Mononuclear cell (primary cell): ENCODE measurements at regions not wholly inside any gene's neighbourhood (a gene's known extent, or its start where the extent isn't known, plus 50 kb on each side); places are given as distances from the start of the nearest gene placed in this dataset.

ENCODE experiments used
- H3K27me3 ChIP-seq: 2 replicates; pipeline ENCODE4 v1.6.0; 2011; ENCODE audit warnings: low read length, control low read depth; ENCODE audit not compliant: insufficient read depth
- H3K4me1 ChIP-seq: 2 replicates; pipeline ENCODE4 v1.5.1; 2011; ENCODE audit warnings: mild to moderate bottlenecking, low read length, control low read depth; ENCODE audit not compliant: insufficient read depth
- H3K4me3 ChIP-seq: 2 replicates; pipeline ENCODE4 v1.5.1; 2011; ENCODE audit warnings: mild to moderate bottlenecking, low read length, moderate library complexity
- H3K9me3 ChIP-seq: 2 replicates; pipeline ENCODE4 v1.5.1; 2011; ENCODE audit warnings: low read depth, mild to moderate bottlenecking, control low read depth, low read length

DNA sequence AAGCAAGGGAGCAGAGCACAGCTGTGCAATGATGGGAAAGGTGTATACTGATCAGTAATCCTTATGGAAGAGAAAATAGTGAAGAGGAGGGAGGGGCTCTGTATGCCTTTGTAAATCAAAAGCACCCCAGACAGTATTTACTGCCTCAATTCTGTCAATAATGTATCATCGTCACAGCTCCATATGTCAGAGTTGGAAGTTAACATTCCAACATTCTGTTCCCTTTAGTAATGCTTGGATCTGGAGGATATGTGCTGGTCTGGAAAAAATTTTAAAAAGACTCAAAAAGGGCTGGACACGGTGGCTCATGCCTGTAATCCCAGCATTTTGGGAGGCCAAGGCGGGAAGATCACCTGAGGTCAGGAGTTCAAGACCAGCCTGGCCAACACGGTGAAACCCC is 310.4 kb downstream of the ACTL7B start:
- Histone ChIP-seq H3K4me3 (no peak overlapping the region), H3K9me3 (no peaks in the 10 kb centered on the region), H3K4me1 (no peaks in the 10 kb centered on the region), H3K27me3 (no peaks in the 10 kb centered on the region)

DNA sequence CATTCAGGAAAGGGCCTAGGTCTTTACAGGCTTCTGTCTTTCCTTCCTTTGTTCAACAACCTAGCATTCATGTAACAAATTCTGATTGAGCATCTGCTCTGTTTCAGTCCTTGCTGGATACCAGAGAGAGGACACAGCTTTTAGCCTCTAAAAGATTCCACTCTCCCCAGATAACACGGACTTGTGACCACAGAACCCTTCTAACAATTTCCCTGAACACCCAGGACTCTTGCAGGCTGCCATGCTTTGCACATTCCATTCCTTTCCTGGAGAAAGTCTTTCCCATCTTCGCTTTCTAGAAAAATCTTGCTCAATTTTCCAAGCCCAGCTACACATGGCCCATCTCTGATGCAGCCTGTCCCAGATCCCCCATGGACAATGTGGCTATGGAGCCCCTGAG is 310.9 kb downstream of the ACTL7B start:
- Histone ChIP-seq H3K27me3 (no peaks in the 10 kb centered on the region), H3K4me3 (no peak overlapping the region), H3K4me1 (no peaks in the 10 kb centered on the region), H3K9me3 (no peaks in the 10 kb centered on the region)

- no peaks in the 10 kb centered on the region for H3K4me1 ChIP-seq
- no peak overlapping the region for H3K4me3 ChIP-seq
- no peaks in the 10 kb centered on the region for H3K9me3 ChIP-seq
- no peaks in the 10 kb centered on the region for H3K27me3 ChIP-seq
Measured at GRCh38 chr9:108543251-108543778, 312.5 kb downstream of the ACTL7B start.

DNA sequence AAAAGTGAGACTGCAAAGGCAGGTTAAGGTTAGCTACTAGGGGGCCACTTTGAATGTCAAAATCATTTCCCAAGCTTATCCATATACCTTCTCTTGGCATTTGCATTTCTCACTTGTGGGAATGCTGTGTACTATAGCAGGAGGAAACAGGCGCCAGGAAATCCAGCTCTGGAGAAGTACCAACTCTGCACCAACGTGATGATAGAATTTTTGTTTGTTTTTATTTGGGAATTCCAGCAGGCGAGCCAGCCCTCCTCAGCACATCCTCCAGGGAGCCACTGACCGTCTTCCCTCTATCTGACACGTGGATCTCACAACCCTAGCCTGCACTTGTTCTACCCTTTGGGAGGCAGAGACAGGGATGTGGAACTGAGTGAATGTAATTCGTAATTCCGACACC is 318.0 kb downstream of the ACTL7B start:
- H3K4me1 ChIP-seq = no peaks in the 10 kb centered on the region

GRCh38 chr9:108536836-108537601 is 318.8 kb downstream of the ACTL7B start:
- Histone ChIP-seq H3K4me3 (no peak overlapping the region), H3K4me1 (no peaks in the 10 kb centered on the region), H3K9me3 (no peaks in the 10 kb centered on the region), H3K27me3 (no peaks in the 10 kb centered on the region)

More for the DNA sequence above, 318.0 kb downstream of the ACTL7B start:
- H3K9me3 ChIP-seq = no peaks in the 10 kb centered on the region
- no peak overlapping the region for H3K4me3 ChIP-seq
- no peaks in the 10 kb centered on the region for H3K27me3 ChIP-seq

GRCh38 chr9:108535526-108535925 is 320.3 kb downstream of the ACTL7B start:
- H3K4me3 ChIP-seq = no peak overlapping the region
- no peaks in the 10 kb centered on the region for H3K27me3 ChIP-seq
- no peaks in the 10 kb centered on the region for H3K9me3 ChIP-seq
- no peaks in the 10 kb centered on the region for H3K4me1 ChIP-seq

- H3K9me3 ChIP-seq = no peaks in the 10 kb centered on the region
- no peak overlapping the region for H3K4me3 ChIP-seq
- no peaks in the 10 kb centered on the region for H3K4me1 ChIP-seq
- H3K27me3 ChIP-seq = no peaks in the 10 kb centered on the region
Measured at GRCh38 chr9:108534741-108535140, 321.0 kb downstream of the ACTL7B start.

DNA sequence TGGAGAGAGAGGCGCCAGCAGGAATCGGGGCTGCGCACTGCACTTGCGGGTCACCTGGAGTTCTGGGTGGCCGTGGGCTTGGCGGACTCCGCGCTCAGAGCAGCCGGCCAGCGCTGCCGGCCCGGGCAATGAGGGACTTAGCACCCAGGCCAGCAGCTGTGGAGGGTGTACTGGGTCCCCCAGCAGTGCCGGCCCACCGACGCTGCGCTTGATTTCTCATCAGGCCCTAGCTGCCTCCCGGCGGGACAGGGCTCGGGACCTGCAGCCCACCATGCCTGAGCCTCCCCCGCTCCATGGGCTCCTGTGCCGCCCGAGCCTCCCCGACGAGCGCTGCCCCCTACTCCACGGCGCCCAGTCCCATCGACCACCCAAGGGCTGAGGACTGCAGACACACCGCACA is 325.6 kb downstream of the ACTL7B start:
- Histone ChIP-seq H3K9me3 (no peaks in the 10 kb centered on the region), H3K27me3 (no peaks in the 10 kb centered on the region), H3K4me1 (no peaks in the 10 kb centered on the region), H3K4me3 (no peak overlapping the region)

DNA sequence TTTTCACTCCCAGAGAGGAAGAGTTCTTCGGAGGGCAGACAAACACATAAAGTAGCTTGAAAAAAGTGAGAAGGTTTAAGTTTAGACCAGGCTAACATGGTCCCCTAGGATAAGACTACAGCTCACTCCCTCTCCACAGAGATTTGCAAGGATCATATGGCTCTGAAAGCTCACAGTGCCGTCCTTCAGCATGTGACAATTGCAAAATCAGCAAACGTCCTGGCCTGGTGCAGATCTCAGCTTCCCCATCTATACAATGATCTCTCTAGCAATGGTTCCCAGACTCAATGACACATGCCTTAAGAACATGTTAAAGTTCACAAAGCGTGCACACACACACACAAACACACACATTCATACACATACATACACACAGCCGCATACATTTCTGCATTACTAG is 327.6 kb downstream of the ACTL7B start:
- H3K9me3 ChIP-seq = no peaks in the 10 kb centered on the region
- H3K4me3 ChIP-seq = no peak overlapping the region
- no peaks in the 10 kb centered on the region for H3K27me3 ChIP-seq
- no peaks in the 10 kb centered on the region for H3K4me1 ChIP-seq

- no peaks in the 10 kb centered on the region for H3K9me3 ChIP-seq
- no peaks in the 10 kb centered on the region for H3K4me1 ChIP-seq
- H3K27me3 ChIP-seq = no peaks in the 10 kb centered on the region
- H3K4me3 ChIP-seq = no peak overlapping the region
Measured at GRCh38 chr9:108526518-108526917, 329.3 kb downstream of the ACTL7B start.

- Histone ChIP-seq H3K9me3 (no peaks in the 10 kb centered on the region), H3K27me3 (no peaks in the 10 kb centered on the region), H3K4me1 (no peaks in the 10 kb centered on the region), H3K4me3 (no peak overlapping the region)
Measured at GRCh38 chr9:108525186-108525585, 330.6 kb downstream of the ACTL7B start.

DNA sequence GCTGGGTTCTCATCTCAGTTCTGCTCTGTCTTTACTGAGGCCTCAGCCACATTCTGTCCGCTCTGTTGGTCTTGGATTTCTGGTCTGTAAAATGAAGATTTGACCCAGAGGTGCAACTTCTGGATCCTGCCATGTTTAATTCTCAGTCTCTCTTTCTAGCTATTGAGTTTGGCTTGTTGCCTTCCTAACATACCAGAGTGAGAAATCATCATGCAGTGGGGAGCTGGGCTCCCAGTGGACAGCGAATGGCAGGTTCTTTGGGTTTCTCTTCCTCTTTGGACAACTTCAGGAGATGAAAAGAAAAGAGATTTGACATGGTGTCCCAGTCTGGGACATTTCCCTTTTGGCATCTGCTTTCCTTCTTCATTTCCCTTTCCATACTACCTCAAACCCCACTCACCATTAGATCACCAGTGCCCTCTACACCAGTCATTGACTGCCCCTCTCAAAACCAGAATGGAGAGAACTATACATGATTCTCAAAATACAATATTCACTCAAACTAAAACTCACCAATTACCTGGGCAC is 334.7 kb downstream of the ACTL7B start:
- H3K27me3 ChIP-seq = no peaks in the 10 kb centered on the region
- H3K4me3 ChIP-seq = no peak overlapping the region
- H3K4me1 ChIP-seq = no peaks in the 10 kb centered on the region
- no peaks in the 10 kb centered on the region for H3K9me3 ChIP-seq

GRCh38 chr9:108519437-108519836 is 336.3 kb downstream of the ACTL7B start:
- Histone ChIP-seq H3K4me1 (no peaks in the 10 kb centered on the region), H3K27me3 (no peaks in the 10 kb centered on the region), H3K4me3 (no peak overlapping the region), H3K9me3 (no peaks in the 10 kb centered on the region)

GRCh38 chr9:108517651-108518365 is 338.0 kb downstream of the ACTL7B start:
- no peaks in the 10 kb centered on the region for H3K9me3 ChIP-seq
- no peak overlapping the region for H3K4me3 ChIP-seq
- H3K27me3 ChIP-seq = no peaks in the 10 kb centered on the region
- no peaks in the 10 kb centered on the region for H3K4me1 ChIP-seq

DNA sequence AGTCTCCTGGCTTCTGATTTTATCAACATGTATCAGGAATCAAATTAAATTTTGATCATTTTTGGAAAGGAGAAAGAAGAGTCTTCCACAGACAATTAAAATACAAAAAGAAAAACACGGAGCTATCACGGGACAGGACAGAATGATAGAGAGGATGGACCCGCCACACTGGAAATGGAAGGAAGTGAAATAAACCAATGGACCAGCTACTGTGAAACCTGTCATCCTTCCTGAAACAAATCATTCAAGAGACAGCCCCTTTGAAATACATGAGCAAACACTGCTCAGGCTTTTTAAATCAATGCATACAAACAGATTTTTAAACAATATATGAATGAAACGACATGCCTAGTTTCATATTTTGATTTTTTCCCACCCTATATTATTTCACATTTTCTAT is 339.4 kb downstream of the ACTL7B start:
- Histone ChIP-seq H3K4me3 (no peak overlapping the region), H3K9me3 (no peaks in the 10 kb centered on the region)

More for the DNA sequence above, 339.4 kb downstream of the ACTL7B start:
- Histone ChIP-seq H3K4me1 (no peaks in the 10 kb centered on the region), H3K27me3 (no peaks in the 10 kb centered on the region)
